CD4-positive, alpha-beta T cell treated with Interferon gamma for 1 hour (primary cell): ENCODE measurements at regions not wholly inside any gene's neighbourhood (a gene's known extent, or its start where the extent isn't known, plus 50 kb on each side); places are given as distances from the start of the nearest gene placed in this dataset.
A peak's percentile ranks its signal among the peaks of the same experiment; 100 is the strongest.
"Not testable (repeated sequence)": the region's sequence is repeated elsewhere in the genome, so short reads cannot be mapped to it uniquely, and the experiment has no call there.

Experiments used
- DNase-seq: peaks from one replicate; pipeline ENCODE4 v3.0.0-alpha.2; 2020

DNA sequence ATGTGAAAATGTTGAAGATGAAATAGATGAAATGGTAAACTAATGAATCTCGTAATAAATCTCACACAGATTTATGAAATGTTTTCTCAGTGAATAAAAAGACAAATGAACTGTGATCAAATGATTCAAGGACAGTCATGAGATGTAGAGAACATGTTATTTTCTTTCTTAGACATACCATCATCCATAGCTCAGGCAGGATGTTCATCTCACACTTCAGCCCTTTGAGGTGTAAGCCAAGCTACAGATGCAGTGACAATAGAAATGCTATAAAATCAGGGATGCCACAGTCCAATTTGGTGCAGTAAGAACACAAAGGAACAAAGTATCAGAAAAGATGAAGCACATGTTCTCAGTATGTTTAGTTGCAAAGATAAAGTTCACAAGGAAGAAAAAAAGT is 242.7 kb upstream of the KRR1 start:
- no peak for DNase-seq

DNA sequence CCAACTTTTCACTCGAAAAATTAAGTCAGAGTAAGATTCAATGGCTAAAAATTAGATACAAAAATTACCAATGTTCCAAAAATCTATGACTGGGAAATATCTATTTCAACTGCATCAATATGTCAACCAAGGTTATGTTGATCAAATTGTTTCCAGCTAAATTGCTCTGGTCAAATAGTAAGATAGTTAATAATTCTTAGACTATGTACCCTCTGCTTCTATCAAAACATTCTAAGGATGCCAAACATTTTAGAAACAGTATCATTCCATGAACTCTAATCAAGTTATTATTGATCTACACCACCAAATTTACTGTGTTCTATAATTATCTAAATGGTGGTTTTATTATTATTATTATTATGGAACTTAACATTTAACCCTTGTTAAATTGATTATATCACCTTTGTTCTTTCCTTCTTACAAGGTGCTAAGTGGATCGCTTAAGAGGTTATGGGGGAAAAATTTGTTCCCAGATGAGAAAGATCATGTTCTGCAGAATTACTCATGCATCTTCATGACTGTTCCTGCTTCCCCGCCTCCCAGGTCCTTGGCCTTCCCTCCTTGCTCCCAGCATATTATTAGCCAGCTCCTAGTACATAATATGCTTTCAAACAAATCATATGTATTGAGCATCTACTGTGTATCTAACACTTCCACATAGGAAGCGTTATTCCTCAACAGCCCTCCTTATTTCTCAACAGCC is 240.5 kb upstream of the KRR1 start:
- DNase-seq: no peak

DNA sequence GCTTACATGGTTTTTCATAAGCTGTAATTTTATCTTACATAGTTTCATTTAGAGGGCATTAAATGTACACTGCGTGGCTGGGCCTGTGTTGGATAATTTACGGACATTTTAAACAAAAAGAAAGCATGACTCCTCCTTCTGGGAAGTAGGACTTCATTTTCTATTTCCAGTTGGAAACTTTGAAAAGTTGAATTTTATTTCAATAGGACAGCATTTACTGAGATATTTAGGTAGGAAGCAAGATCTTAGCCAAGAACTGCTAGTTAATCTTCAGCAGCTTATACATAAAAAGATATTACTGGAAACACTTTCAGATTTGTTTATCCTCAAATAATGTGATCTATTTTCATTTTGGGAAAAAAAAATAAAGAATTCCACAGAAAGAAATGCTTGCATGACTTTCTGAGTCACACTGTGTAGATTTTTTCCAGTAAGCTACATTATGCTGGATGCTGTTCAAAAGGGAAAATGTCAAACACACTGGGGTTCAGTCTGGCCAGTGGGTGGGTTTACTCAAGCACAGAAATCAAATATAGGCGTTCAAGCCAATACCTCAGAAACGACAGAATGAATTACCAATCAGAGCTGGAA is 239.4 kb upstream of the KRR1 start:
- DNase-seq: no peak

DNA sequence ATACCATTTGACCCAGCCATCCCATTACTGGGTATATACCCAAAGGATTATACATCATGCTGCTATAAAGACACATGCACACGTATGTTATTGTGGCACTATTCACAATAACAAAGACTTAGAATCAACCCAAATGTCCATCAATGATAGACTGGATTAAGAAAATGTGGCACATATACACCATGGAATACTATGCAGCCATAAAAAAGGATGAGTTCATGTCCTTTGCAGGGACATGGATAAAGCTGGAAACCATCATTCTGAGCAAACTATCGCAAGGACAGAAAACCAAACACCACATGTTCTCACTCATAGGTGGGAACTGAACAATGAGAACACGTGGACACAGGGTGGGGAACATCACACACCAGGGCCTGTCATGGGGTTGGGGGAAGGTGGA is 237.6 kb upstream of the KRR1 start:
- not testable (repeated sequence) for DNase-seq

DNA sequence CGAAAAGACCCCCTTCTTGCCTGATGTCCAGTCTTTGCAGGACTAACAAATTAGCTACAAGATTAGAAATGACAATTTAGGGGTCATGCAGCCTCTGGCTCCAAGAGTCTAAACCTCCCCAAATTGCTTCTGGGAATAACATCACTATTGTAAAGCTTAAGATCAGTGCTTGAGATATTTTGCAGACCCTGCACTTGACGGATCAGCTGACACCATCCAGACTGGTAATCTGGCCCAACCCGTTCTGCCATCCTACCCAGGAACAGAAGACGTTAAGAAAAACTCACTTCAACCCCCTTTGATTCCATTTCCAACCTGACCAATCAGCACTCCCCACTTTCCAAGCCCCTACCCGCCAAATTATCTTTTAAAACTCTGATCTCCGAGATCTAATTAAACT is 236.7 kb upstream of the KRR1 start:
- no peak for DNase-seq

DNA sequence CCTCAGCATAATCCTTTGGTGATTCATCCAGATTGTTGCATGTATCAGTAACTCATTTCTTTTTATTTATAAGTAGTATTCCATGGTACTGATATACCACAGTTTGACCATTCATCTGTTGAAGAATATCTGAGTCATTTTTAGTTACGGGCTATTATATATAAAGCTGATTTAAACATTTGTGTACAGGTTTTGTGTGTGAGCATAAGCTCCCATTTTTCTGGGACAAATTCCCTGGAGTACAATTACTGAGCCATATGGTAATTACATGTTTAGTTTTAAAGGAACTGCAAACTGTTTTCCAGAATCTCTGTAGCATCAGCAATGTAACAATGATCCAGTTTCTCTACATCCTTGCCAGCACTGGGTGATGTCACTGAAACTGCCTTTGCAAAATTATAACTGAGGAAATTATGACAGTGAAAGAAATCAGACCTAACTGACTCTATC is 236.2 kb upstream of the KRR1 start:
- no peak for DNase-seq

DNA sequence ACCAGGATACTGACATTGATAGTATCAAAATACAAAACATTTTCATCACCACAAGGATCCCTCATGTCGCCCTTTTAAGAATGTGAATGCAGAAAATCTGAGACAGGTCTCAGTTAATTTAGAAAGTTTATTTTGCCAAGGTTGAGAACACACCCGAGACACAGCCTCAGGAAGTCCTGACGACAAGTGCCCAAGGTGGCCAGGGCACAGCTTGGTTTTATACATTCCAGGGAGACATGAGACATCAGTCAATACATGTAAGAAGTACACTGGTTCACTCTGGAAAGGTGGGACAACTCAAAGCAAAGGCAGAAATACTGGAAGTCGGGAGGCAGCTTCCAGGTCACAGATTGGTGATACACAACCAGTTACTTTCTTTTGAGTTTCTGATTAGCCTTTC is 235.2 kb upstream of the KRR1 start:
- DNase-seq: no peak

DNA sequence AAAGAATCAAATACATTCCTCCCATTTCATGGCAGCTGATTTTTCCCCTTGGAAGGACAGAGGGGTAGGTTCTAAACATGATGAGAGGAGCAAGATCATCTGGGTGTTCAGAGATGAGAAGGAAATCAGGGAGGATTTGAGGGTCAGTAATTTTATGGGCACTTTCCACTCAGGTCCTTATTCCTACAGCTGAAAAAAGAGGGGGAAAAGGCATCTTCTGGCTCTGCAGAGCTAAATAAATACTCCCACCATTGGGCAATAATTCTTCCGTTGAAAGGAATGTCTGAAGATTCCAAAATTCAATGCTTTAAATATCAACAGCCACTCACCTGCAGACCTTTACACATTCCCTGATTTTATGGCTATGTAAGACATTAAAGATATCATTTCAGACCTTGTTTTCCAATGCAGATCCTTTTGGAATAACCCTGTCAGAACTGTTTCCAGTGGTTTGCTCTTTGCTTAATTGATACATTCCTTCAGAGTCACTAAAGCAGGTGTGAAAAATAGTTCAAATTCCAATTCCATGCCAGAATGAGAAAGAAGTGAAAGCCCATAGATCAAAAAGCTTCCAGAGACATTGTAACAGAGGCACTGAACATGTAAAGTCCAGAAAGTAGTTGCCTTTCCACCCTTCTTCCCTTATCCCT is 233.3 kb upstream of the KRR1 start:
- DNase-seq: no peak

DNA sequence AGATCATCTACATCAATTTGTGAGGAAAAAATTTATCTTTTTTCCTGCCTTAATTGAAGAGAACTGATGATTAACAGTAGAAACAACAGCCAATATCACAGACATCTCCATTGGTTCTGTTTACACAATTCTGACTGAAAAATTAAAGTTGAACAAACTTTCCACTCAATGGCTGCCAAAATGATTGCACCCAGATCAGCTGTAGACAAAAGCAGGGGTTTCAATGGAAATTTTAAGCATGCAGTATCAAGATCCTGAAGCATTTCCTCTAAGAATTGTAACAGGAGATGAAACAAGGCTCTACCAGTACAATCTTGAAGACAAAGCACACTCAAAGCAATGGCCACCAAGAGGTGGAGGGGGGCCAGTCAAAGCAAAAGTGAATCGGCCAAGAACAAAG is 231.6 kb upstream of the KRR1 start:
- DNase-seq: no peak

DNA sequence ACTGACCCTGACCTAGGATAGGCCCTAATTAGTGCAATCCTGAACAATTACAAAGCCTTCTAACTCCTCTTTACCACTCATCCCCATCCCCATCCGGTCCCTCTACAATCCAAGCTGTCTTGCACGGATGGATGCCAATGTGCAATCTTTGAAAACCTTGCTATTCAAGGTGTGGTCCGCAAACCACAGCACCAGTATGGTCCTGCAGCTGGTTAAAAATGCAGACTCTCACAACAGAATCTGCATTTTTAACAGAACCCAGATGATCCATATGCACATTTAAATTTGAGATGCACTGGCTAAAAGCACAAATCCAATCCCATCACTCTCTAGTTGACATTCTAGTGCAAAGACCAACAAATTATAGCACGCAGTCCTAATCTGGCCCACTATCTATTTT is 230.6 kb upstream of the KRR1 start:
- DNase-seq: no peak

DNA sequence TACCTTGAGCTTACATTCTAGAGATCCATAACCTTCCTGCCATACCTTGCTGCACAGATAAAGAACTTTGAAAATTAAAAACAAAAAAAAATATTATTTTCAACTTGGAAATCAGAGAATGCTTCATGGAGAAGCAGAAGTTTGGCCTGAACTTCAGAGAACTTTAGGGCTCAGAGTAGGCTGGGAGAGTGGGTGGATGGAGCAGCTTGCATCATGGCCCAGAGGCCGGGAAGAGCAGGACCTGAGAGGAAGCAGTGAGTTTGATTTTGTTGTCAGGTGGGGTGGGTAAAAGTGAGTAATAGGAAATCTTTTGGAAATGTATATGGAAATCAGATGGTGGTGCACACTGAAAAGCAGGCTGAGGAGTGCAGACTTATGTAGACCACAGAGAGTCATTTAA is 228.5 kb upstream of the KRR1 start:
- no peak for DNase-seq

DNA sequence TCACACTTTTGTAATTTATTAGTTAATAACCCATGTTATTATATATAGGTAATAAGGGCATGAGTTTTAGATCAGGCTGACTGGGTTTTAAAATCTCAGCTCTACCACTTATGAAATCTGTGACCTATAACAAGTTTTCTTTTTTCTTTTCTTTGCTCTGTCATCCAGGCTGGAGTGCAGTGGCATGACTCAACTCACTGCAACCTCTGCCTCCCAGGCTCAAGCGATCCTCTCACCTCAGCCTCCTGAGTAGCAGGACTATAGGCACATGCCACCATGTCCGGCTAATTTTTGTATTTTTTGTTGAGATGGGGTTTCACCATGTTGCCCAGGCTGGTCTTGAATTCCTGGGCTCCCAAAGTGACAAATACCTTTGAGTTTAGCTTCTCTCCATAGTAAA is 227.7 kb upstream of the KRR1 start:
- not testable (repeated sequence) for DNase-seq

DNA sequence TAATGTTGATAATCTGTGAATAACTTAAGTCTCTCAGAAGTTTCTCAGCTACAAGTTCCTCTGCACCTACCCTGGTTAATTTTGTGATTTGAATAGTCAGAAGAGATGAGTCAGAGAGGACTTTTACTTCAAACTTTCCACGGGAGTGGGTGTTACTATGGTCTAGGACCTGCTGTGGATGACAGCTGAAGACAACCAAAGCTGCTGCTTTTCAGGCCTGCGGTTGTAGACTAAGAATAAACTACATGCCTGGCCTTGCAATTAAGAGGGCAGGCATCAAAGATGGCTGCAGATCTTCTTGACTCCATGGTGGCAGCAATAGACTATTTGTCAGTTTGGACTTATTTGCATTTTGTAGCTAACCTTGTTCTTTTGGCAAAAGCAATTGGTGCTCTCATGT is 227.1 kb upstream of the KRR1 start:
- no peak for DNase-seq

DNA sequence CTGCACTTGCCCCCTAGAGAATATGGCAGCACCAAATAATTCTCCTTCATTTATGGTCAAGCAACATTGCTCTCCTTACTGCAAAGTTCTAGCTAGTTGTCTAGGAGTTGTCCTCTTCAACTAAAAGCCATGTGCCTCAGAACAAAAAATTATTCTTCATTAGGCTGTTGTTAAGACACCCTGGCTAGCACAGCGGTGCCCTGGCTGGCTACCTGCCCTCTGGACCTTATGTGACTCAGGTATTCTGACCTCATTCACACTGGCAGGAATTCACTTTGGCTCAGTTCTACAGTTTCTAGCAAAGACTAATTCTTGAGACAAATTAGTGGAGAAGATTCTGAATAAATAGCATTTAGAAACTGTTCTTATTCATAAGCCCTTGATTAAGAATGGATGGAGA is 224.4 kb upstream of the KRR1 start:
- DNase-seq: no peak

DNA sequence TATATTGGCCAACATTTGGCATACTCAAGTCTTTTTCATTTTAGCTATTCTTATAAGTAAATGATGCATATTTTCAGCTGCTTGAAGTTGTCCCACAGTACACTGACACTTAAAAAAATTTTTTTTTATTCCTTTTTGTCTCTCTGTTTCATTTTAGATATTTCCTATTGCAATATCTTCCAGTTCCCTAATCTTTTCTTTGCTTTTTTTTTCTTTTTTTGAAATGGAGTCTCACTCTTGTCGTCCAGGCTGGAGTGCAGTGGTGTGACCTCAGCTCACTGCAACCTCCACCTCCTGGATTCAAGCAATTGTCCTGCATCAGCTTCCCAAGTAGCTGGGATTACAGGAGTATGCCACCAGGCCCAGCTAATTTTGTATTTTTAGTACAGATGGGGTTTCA is 217.4 kb upstream of the KRR1 start:
- no peak for DNase-seq

DNA sequence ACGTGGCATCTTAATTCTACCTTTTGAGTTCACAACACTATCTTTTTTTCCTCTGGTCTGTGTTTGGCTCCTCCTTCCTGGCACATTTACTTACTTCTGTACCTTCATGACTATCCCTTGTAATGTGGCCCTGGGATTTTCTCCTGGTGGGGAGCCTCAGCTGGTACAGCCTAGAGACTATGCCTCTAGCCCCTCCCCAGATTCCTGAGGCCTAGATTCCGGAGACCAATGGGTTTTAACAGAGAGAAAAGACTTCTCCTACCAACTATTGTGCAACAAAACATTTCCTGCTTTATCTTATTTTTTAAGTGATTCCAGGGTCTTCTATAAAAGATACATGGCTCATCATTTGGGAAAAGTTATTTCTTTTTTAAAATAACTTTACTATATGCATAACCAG is 216.2 kb upstream of the KRR1 start:
- DNase-seq: no peak

DNA sequence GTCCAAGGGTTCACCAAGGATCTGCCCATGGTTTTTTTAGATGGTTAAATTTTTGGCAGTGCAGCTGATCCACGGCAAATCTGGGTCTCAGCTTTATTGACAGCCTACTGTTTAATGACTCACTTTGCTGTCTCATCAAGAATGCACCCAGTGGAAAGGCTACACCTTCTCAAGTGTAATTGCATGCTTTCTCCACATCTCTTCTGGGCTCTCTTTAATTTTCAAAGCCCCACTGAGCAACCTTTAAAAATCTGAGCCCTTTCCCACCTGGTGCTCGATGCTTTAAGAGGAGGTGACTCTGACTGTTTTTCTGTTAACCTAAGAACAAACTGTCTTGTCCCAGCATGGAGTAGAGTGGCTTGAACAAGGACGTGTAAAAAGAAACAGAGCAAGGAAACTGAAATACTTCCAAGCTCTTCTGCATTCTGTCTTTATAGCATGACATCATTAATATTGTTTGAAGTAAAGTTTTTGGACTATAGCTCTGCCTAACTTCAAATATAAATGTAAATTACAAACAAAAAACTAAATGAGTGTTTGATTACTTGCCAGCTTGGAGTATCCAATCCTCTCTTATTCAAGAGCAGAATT is 214.2 kb upstream of the KRR1 start:
- no peak for DNase-seq

DNA sequence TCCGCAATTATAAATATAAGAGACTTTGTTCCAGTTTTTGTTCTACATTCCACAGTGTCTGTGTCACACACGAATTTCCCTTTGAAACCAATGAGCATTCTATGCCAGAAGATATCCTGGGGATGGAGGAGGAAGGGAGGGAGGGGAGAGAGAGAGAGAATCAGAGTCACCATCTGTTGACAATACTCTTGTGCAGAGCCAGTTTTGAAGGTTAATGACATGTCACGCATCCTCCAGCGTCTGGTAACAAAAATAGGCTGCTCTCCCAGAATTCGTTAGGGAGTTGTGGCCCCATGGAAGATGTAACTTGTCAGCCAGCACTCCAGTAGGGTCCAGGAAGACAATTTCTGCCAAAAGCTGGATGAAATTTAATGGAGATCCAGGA is 213.5 kb upstream of the KRR1 start:
- DNase-seq: no peak

DNA sequence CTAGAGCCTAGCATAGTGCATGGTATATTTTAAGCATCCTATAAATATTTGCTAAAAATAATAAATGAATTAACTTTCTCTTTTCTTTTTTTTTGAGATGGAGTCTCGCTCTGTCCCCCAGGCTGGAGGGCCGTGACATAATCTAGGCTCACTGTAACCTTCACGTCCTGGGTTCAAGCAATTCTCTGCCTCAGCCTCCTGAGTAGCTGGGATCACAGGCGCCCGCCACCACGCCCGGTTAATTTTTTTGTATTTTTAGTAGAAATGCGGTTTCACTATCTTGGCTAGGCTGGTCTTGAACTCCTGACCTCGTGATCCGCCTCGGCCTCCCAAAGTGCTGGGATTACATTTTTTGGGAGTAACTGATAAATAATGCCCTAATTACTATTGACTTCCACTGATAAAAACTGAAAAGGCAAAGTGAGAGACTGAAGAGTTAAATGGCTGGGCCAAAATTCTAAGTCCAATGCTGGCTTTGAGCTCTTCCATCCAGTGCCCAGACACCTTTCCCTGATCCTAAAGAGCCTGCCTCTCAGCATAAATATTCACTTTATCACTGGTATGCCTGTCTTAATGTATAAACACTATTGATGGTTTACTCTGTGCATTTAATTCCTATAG is 213.0 kb upstream of the KRR1 start:
- DNase-seq: no peak

DNA sequence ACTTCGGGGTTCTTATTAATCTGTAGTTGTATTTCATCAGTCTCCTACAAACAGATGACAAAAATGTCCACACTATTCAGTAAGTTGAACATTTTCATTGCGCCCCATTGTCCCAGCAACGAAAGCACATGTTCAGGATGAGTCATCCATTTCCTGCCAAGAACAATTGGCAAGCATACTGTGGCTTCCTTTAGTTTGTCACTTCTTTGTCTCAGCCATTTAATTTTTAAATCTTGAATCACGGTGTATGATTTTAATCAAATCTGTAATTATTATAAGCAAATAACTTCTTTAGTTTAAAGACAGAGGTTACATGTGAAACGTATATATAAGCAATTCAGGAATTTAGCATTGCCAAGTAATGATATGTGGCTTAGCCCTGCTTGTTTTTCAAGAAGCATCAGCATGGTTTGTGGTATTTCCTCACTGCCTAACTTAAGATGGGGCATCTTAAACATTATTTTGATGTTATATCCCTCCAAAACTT is 211.3 kb upstream of the KRR1 start:
- peak; percentile 12 for DNase-seq

DNA sequence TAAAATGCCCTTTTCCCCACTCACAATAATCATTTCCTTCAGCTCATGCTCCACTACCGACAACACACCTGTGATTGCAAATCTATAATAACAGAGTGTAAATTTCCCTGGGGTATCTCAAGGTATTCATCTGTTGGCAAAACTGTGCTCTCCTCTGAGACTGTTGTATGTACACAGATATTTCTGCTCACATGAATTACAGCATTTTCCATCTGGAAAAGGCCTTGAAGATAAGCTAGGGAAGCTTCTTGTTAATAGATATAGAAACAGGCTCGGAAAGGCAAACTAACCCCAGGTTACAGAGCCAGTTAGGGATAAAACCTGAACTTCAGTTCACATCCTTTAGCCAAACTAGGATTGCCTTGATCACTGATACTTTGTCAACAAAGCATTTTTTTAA is 210.4 kb upstream of the KRR1 start:
- DNase-seq: no peak

DNA sequence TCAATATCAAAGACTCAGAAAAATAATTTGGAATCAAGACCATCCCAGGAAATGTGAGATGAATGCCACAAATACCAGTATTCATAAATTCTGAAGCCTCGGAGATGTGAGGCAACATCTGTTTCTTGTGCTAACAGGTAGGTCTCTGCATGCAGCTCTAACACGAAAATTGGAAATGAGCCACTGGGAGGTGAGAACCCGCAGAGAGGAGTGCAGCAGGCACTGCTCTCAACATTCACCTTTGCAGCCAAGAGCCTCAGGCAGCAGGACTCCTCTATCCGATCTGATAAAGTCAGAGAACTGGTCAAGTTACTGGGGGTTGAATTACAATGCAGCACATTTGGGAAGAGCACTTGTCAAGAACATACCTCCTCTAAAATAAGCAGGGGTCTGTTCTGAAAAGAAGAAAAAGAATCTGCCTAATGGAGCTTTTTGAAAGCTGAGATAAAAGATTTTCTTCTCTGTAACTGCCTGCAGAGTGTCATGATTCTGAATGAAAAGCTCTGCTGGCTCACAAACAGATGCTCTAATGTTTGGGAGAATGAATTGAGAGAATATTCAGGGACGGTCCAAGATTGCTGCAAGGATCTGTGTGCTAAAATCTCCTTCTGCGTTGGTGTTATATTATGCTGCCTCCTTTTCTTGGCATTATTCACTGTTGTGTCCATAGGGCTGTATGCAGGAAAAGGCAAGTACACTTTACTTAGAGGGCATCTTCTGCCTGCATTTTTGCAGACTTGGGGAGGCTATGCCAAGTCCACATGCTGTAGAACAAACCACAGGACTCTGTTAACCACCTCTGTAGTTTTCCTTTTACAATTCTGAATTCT is 209.6 kb upstream of the KRR1 start:
- DNase-seq: no peak

DNA sequence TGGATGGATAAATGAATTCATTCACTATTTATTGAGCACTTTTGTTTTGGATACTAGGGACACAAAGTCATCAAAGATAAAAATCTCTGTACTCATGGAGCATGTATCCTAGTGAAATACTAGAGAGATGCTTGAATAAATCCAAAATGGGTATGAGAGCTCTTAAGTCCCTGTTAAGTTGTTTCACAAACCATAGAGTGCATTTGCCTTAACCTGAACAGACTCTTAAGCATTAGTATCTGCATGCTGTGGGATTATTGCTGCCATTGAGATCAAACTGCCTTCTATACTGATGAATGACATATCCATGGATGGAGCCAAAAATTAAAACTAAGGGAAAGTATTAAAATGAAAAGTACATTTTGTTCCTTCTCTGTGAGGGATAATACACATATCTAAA is 206.5 kb upstream of the KRR1 start:
- no peak for DNase-seq
